Skeletal muscle tissue (tissue), 3 donors: ENCODE measurements at regions not wholly inside any gene's neighbourhood (a gene's known extent, or its start where the extent isn't known, plus 50 kb on each side); places are given as distances from the start of the nearest gene placed in this dataset.

Experiments used
- H3K27ac ChIP-seq: one replicate; pipeline ENCODE4 v1.7.0; 2013; ENCODE audit warnings: mild to moderate bottlenecking, low read depth, low read length, inconsistent platforms
- H3K27me3 ChIP-seq, 3 donors: one replicate each; pipeline ENCODE4 v1.7.0; 2013; ENCODE audit warnings: low read length in 3 of 3; ENCODE audit not compliant: control insufficient read depth in 3 of 3, insufficient read depth in 3 of 3
- H3K36me3 ChIP-seq, 3 donors: one replicate each; pipeline ENCODE4 v1.7.0; 2013; ENCODE audit warnings: low read length in 3 of 3; ENCODE audit not compliant: control insufficient read depth in 3 of 3, insufficient read depth in 3 of 3
- H3K4me1 ChIP-seq, 3 donors: one replicate each; pipeline ENCODE4 v1.7.0; 2013; ENCODE audit warnings: low read length in 3 of 3, mild to moderate bottlenecking in 3 of 3; ENCODE audit not compliant: control insufficient read depth in 3 of 3, insufficient read depth in 3 of 3
- H3K4me3 ChIP-seq, 3 donors: one replicate each; pipeline ENCODE4 v1.7.0; 2013; ENCODE audit warnings: low read length in 3 of 3
- H3K9ac ChIP-seq, 3 donors: one replicate each; pipeline ENCODE4 v1.7.0; 2013; ENCODE audit warnings: low read length in 3 of 3, mild to moderate bottlenecking in 3 of 3, moderate library complexity in 2 of 3, low read depth in 1 of 3
- H3K9me3 ChIP-seq, 3 donors: one replicate each; pipeline ENCODE4 v1.7.0; 2013; ENCODE audit warnings: low read length in 3 of 3; ENCODE audit not compliant: control insufficient read depth in 3 of 3
- donor health status: Osteomylitis.

- Histone ChIP-seq H3K4me1 (no peaks in the 10 kb centered on the region), H3K9ac (no peak overlapping the region), H3K36me3 (no peaks in the 10 kb centered on the region), H3K27ac (no peak overlapping the region), H3K4me3 (no peak overlapping the region), H3K27me3 (peaks cover 4 to 16% (median 12%) of the 10 kb centered on the region in 3 donors), H3K9me3 (no peaks in the 10 kb centered on the region)
Observed at GRCh38 chr2:604385-604784, 72.8 kb downstream of the TMEM18 start.

GRCh38 chr2:603869-604268 lies 73.3 kb downstream of the TMEM18 start:
- no peak overlapping the region for H3K4me3 ChIP-seq
- H3K9me3 ChIP-seq = no peaks in the 10 kb centered on the region
- H3K27ac ChIP-seq = no peak overlapping the region
- H3K27me3 ChIP-seq = peaks cover 4 to 15% (median 13%) of the 10 kb centered on the region in 3 donors
- H3K36me3 ChIP-seq = no peaks in the 10 kb centered on the region
- no peak overlapping the region for H3K9ac ChIP-seq
- H3K4me1 ChIP-seq = no peaks in the 10 kb centered on the region

GRCh38 chr2:603427-603826 lies 73.8 kb downstream of the TMEM18 start:
- peaks cover 4 to 15% (median 13%) of the 10 kb centered on the region in 3 donors for H3K27me3 ChIP-seq
- no peaks in the 10 kb centered on the region for H3K9me3 ChIP-seq
- no peak overlapping the region for H3K4me3 ChIP-seq
- no peaks in the 10 kb centered on the region for H3K36me3 ChIP-seq
- H3K4me1 ChIP-seq = no peaks in the 10 kb centered on the region
- H3K9ac ChIP-seq = no peak overlapping the region
- H3K27ac ChIP-seq = no peak overlapping the region

GRCh38 chr2:602571-603359 lies 74.4 kb downstream of the TMEM18 start:
- Histone ChIP-seq H3K27me3 (peaks cover 4 to 15% (median 13%) of the 10 kb centered on the region in 3 donors), H3K9ac (no peak overlapping the region), H3K4me3 (no peak overlapping the region), H3K27ac (no peak overlapping the region), H3K9me3 (no peaks in the 10 kb centered on the region), H3K4me1 (no peaks in the 10 kb centered on the region), H3K36me3 (no peaks in the 10 kb centered on the region)

- Histone ChIP-seq H3K4me1 (no peaks in the 10 kb centered on the region), H3K36me3 (no peaks in the 10 kb centered on the region), H3K27me3 (peaks cover 4 to 13% (median 11%) of the 10 kb centered on the region in 3 donors), H3K27ac (no peak overlapping the region), H3K4me3 (no peak overlapping the region), H3K9me3 (no peaks in the 10 kb centered on the region), H3K9ac (no peak overlapping the region)
Observed at GRCh38 chr2:601806-602455, 75.3 kb downstream of the TMEM18 start.

GRCh38 chr2:601387-601698 lies 75.9 kb downstream of the TMEM18 start:
- H3K27me3 ChIP-seq = peaks cover 4 to 13% (median 10%) of the 10 kb centered on the region in 3 donors
- H3K9ac ChIP-seq = no peak overlapping the region
- no peak overlapping the region for H3K4me3 ChIP-seq
- no peak overlapping the region for H3K27ac ChIP-seq
- H3K36me3 ChIP-seq = no peaks in the 10 kb centered on the region
- no peaks in the 10 kb centered on the region for H3K9me3 ChIP-seq
- H3K4me1 ChIP-seq = no peaks in the 10 kb centered on the region

GRCh38 chr2:600542-601386 lies 76.4 kb downstream of the TMEM18 start:
- Histone ChIP-seq H3K4me3 (no peak overlapping the region), H3K9ac (no peak overlapping the region), H3K9me3 (no peaks in the 10 kb centered on the region), H3K36me3 (no peaks in the 10 kb centered on the region), H3K27me3 (peaks cover 4 to 10% (median 10%) of the 10 kb centered on the region in 3 donors), H3K4me1 (no peaks in the 10 kb centered on the region), H3K27ac (no peak overlapping the region)

- Histone ChIP-seq H3K4me3 (no peak overlapping the region), H3K36me3 (no peaks in the 10 kb centered on the region), H3K4me1 (no peaks in the 10 kb centered on the region), H3K27ac (no peak overlapping the region), H3K9ac (no peak overlapping the region), H3K9me3 (no peaks in the 10 kb centered on the region), H3K27me3 (peaks cover 0 to 11% (median 4%) of the 10 kb centered on the region in 3 donors)
Observed at GRCh38 chr2:599601-600000, 77.6 kb downstream of the TMEM18 start.

- Histone ChIP-seq H3K4me3 (no peak overlapping the region), H3K27ac (no peak overlapping the region), H3K36me3 (no peaks in the 10 kb centered on the region), H3K9ac (no peak overlapping the region), H3K9me3 (no peaks in the 10 kb centered on the region), H3K4me1 (no peaks in the 10 kb centered on the region), H3K27me3 (peaks cover 0 to 16% (median 4%) of the 10 kb centered on the region in 3 donors)
Observed at GRCh38 chr2:598058-598802, 79.0 kb downstream of the TMEM18 start.
